Trophoblast cell (in vitro differentiated cells and primary cell): ENCODE measurements at regions not wholly inside any gene's neighbourhood (a gene's known extent, or its start where the extent isn't known, plus 50 kb on each side); places are given as distances from the start of the nearest gene placed in this dataset.

Source experiments
- DNase-seq, 2 donors: peaks; one replicate each; pipeline ENCODE4 v3.0.0-alpha.2; 2016
- H2AFZ ChIP-seq: 2 replicates; pipeline ENCODE4 v1.6.1; 2013; ENCODE audit warnings: low read length, moderate library complexity, mild to moderate bottlenecking; ENCODE audit not compliant: insufficient read depth, poor library complexity
- H2AK5ac ChIP-seq: 2 replicates; pipeline ENCODE4 v1.6.1; 2013; ENCODE audit warnings: mild to moderate bottlenecking, low read length
- H2BK120ac ChIP-seq: 2 replicates; pipeline ENCODE4 v1.6.1; 2013; ENCODE audit warnings: low read length, mild to moderate bottlenecking, moderate library complexity; ENCODE audit not compliant: insufficient read depth, poor library complexity
- H2BK12ac ChIP-seq: 2 replicates; pipeline ENCODE4 v1.6.1; 2013; ENCODE audit warnings: mild to moderate bottlenecking, low read length, moderate library complexity
- H2BK5ac ChIP-seq: 2 replicates; pipeline ENCODE4 v1.6.1; 2013; ENCODE audit warnings: low read length, low read depth, moderate library complexity, mild to moderate bottlenecking; ENCODE audit not compliant: poor library complexity
- H3K14ac ChIP-seq: 2 replicates; pipeline ENCODE4 v1.6.1; 2013; ENCODE audit warnings: mild to moderate bottlenecking, low read length
- H3K18ac ChIP-seq: 2 replicates; pipeline ENCODE4 v1.6.1; 2013; ENCODE audit warnings: mild to moderate bottlenecking, low read length
- H3K23ac ChIP-seq: 2 replicates; pipeline ENCODE4 v1.6.1; 2013; ENCODE audit warnings: low read length
- H3K27ac ChIP-seq: 2 replicates; pipeline ENCODE4 v1.5.1; 2013; ENCODE audit warnings: low read depth, mild to moderate bottlenecking, inconsistent platforms, low read length, moderate library complexity
- H3K27me3 ChIP-seq: 2 replicates; pipeline ENCODE4 v1.6.1; 2013; ENCODE audit warnings: inconsistent platforms, mild to moderate bottlenecking, low read length, moderate library complexity; ENCODE audit not compliant: insufficient read depth
- H3K36me3 ChIP-seq, 2 experiments: 1 replicate in 1 of 2; 2 replicates in 1 of 2; pipeline ENCODE4 v1.6.1; 2013; ENCODE audit warnings: low read length in 2 of 2, mild to moderate bottlenecking in 2 of 2, moderate library complexity in 1 of 2; ENCODE audit not compliant: insufficient read depth in 2 of 2, control insufficient read depth in 1 of 2
- H3K4ac ChIP-seq: 2 replicates; pipeline ENCODE4 v1.6.1; 2013; ENCODE audit warnings: low read depth, mild to moderate bottlenecking, low read length, moderate library complexity
- H3K4me1 ChIP-seq, 2 experiments: 1 replicate in 1 of 2; 2 replicates in 1 of 2; pipeline ENCODE4 v1.6.1; 2013; ENCODE audit warnings: low read length in 2 of 2, mild to moderate bottlenecking in 2 of 2, moderate library complexity in 1 of 2; ENCODE audit not compliant: insufficient read depth in 2 of 2, control insufficient read depth in 1 of 2
- H3K4me2 ChIP-seq: 2 replicates; pipeline ENCODE4 v1.6.1; 2013; ENCODE audit warnings: inconsistent platforms, mild to moderate bottlenecking, low read length, moderate library complexity
- H3K4me3 ChIP-seq: 2 replicates; pipeline ENCODE4 v1.5.1; 2013; ENCODE audit warnings: mild to moderate bottlenecking, low read depth, low read length, inconsistent platforms
- H3K79me1 ChIP-seq: one replicate; pipeline ENCODE4 v1.6.1; 2013; ENCODE audit warnings: low read length
- H3K79me2 ChIP-seq: 2 replicates; pipeline ENCODE4 v1.6.1; 2013; ENCODE audit warnings: low read length, mild to moderate bottlenecking; ENCODE audit not compliant: control insufficient read depth, insufficient read depth, poor library complexity
- H3K9ac ChIP-seq: 2 replicates; pipeline ENCODE4 v1.6.1; 2013; ENCODE audit warnings: mild to moderate bottlenecking, low read length
- H3K9me3 ChIP-seq: 2 replicates; pipeline ENCODE4 v1.6.1; 2013; ENCODE audit warnings: low read depth, mild to moderate bottlenecking, control low read depth, inconsistent platforms, low read length; ENCODE audit not compliant: insufficient read depth
- H4K12ac ChIP-seq: 2 replicates; pipeline ENCODE4 v1.6.1; 2013; ENCODE audit warnings: low read depth, mild to moderate bottlenecking, low read length, moderate library complexity
- H4K8ac ChIP-seq: 2 replicates; pipeline ENCODE4 v1.6.1; 2013; ENCODE audit warnings: low read depth, mild to moderate bottlenecking, low read length, moderate library complexity
- H4K91ac ChIP-seq: one replicate; pipeline ENCODE4 v1.6.1; 2013; ENCODE audit warnings: low read depth, mild to moderate bottlenecking, low read length, moderate library complexity
- WGBS: extraction: QIAGEN DNeasy Blood & Tissue Kit; methylation state at CpG from one replicate; pipeline ENCODE4 v1.1.7; 2013; ENCODE audit warnings: missing lambda C conversion rate; ENCODE audit not compliant: insufficient read length, insufficient coverage; ENCODE audit errors: extremely low coverage; 5-methylcytosine and 5-hydroxymethylcytosine counted together

GRCh38 chr7:41103331-41103730, 599.6 kb downstream of the INHBA start:
- no peak overlapping the region for H3K4me2 ChIP-seq
- no peak overlapping the region for H3K9ac ChIP-seq
- no peaks in the 10 kb centered on the region for H3K27me3 ChIP-seq
- no peak overlapping the region for H4K91ac ChIP-seq
- H4K8ac ChIP-seq = no peak overlapping the region
- H3K27ac ChIP-seq = peak overlapping the region; percentile 49
- no peak overlapping the region for H3K4ac ChIP-seq
- no peaks in the 10 kb centered on the region for H3K36me3 ChIP-seq
- H3K18ac ChIP-seq = no peak overlapping the region
- no peak overlapping the region for H3K14ac ChIP-seq
- peak; percentile 93 to 99 for DNase-seq
- H3K79me1 ChIP-seq = peaks cover 21% of the 10 kb centered on the region
- no peak overlapping the region for H4K12ac ChIP-seq
- no peak overlapping the region for H2AFZ ChIP-seq
- no peak overlapping the region for H2BK120ac ChIP-seq
- no peak overlapping the region for H3K4me3 ChIP-seq
- H3K9me3 ChIP-seq = peaks cover 3% of the 10 kb centered on the region
- peaks cover 7 to 12% of the 10 kb centered on the region in 2 experiments for H3K4me1 ChIP-seq
- no peaks in the 10 kb centered on the region for H3K79me2 ChIP-seq
- H2BK12ac ChIP-seq = no peak overlapping the region
- H3K23ac ChIP-seq = no peak overlapping the region
- H2AK5ac ChIP-seq = no peak overlapping the region
- no peak overlapping the region for H2BK5ac ChIP-seq

- Histone ChIP-seq H4K91ac (no peak overlapping the region), H2BK120ac (no peak overlapping the region), H3K9ac (no peak overlapping the region), H2AFZ (no peak overlapping the region), H3K79me2 (no peaks in the 10 kb centered on the region), H3K4me3 (no peak overlapping the region), H3K9me3 (peaks cover 3% of the 10 kb centered on the region), H4K12ac (no peak overlapping the region), H4K8ac (no peak overlapping the region), H2BK12ac (no peak overlapping the region), H3K79me1 (peaks cover 3% of the 10 kb centered on the region), H3K36me3 (no peaks in the 10 kb centered on the region), H3K4me1 (no peaks in the 10 kb centered on the region), H3K14ac (no peak overlapping the region), H3K23ac (no peak overlapping the region), H3K27me3 (no peaks in the 10 kb centered on the region), H2BK5ac (no peak overlapping the region), H2AK5ac (no peak overlapping the region), H3K18ac (no peak overlapping the region), H3K4me2 (no peak overlapping the region), H3K27ac (no peak overlapping the region), H3K4ac (no peak overlapping the region)
- WGBS = no CpG with 5 or more reads among the region's 5 CpGs
- no peak for DNase-seq
Observed at GRCh38 chr7:41098846-41099245, 604.0 kb downstream of the INHBA start.

GRCh38 chr7:41098402-41098801, 604.5 kb downstream of the INHBA start:
- Histone ChIP-seq H2BK5ac (no peak overlapping the region), H4K8ac (no peak overlapping the region), H3K4me1 (no peaks in the 10 kb centered on the region), H3K9me3 (peaks cover 3% of the 10 kb centered on the region), H2AK5ac (no peak overlapping the region), H3K27me3 (no peaks in the 10 kb centered on the region), H3K27ac (no peak overlapping the region), H3K14ac (no peak overlapping the region), H3K79me1 (peaks cover 3% of the 10 kb centered on the region), H2BK120ac (no peak overlapping the region), H3K9ac (no peak overlapping the region), H3K4me3 (no peak overlapping the region), H3K18ac (no peak overlapping the region), H4K12ac (no peak overlapping the region), H3K79me2 (no peaks in the 10 kb centered on the region), H4K91ac (no peak overlapping the region), H3K4me2 (no peak overlapping the region), H2BK12ac (peak overlapping the region; percentile 4), H3K4ac (no peak overlapping the region), H3K23ac (no peak overlapping the region), H2AFZ (no peak overlapping the region), H3K36me3 (no peaks in the 10 kb centered on the region)
- no CpG with 5 or more reads among the region's 4 CpGs for WGBS
- no peak for DNase-seq

- no peak overlapping the region for H2AFZ ChIP-seq
- no peak overlapping the region for H3K4me3 ChIP-seq
- no CpG with 5 or more reads among the region's 6 CpGs for WGBS
- no peaks in the 10 kb centered on the region for H3K27me3 ChIP-seq
- H3K9ac ChIP-seq = no peak overlapping the region
- H3K79me2 ChIP-seq = no peaks in the 10 kb centered on the region
- H2AK5ac ChIP-seq = no peak overlapping the region
- no peaks in the 10 kb centered on the region for H3K4me1 ChIP-seq
- H3K79me1 ChIP-seq = peaks cover 3% of the 10 kb centered on the region
- no peak overlapping the region for H3K4me2 ChIP-seq
- H2BK12ac ChIP-seq = no peak overlapping the region
- no peak overlapping the region for H4K91ac ChIP-seq
- H3K9me3 ChIP-seq = peaks cover 3% of the 10 kb centered on the region
- no peak for DNase-seq
- H3K14ac ChIP-seq = no peak overlapping the region
- H3K18ac ChIP-seq = no peak overlapping the region
- H3K27ac ChIP-seq = no peak overlapping the region
- no peak overlapping the region for H3K4ac ChIP-seq
- peak overlapping the region; percentile 11 for H2BK120ac ChIP-seq
- no peaks in the 10 kb centered on the region for H3K36me3 ChIP-seq
- H2BK5ac ChIP-seq = no peak overlapping the region
- H3K23ac ChIP-seq = no peak overlapping the region
- H4K8ac ChIP-seq = no peak overlapping the region
- no peak overlapping the region for H4K12ac ChIP-seq
Observed at GRCh38 chr7:41097501-41097900, 605.4 kb downstream of the INHBA start.
